ENCODE measurements at regions not wholly inside any gene's neighbourhood (a gene's known extent, or its start where the extent isn't known, plus 50 kb on each side); places are given as distances from the start of the nearest gene placed in this dataset.

GRCh38 chr12:92414170-92415070 is 268.8 kb upstream of the BTG1 start:
- TF ChIP-seq, protein P1, sequence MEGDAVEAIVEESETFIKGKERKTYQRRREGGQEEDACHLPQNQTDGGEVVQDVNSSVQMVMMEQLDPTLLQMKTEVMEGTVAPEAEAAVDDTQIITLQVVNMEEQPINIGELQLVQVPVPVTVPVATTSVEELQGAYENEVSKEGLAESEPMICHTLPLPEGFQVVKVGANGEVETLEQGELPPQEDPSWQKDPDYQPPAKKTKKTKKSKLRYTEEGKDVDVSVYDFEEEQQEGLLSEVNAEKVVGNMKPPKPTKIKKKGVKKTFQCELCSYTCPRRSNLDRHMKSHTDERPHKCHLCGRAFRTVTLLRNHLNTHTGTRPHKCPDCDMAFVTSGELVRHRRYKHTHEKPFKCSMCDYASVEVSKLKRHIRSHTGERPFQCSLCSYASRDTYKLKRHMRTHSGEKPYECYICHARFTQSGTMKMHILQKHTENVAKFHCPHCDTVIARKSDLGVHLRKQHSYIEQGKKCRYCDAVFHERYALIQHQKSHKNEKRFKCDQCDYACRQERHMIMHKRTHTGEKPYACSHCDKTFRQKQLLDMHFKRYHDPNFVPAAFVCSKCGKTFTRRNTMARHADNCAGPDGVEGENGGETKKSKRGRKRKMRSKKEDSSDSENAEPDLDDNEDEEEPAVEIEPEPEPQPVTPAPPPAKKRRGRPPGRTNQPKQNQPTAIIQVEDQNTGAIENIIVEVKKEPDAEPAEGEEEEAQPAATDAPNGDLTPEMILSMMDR (conservative IDR thresholded peaks at IDR 0.05): no peak
- TF ChIP-seq EZH2 (IDR thresholded peaks at IDR 0.05; ENCODE audit: low read depth): no peak
